BLaER1 treated with 17β-estradiol and CSF1 and Interleukin-3, amounts not matched to agents 10 nM and 100 nM (cell line): ENCODE measurements at regions not wholly inside any gene's neighbourhood (a gene's known extent, or its start where the extent isn't known, plus 50 kb on each side); places are given as distances from the start of the nearest gene placed in this dataset.
"Not testable (repeated sequence)": the region's sequence is repeated elsewhere in the genome, so short reads cannot be mapped to it uniquely, and the experiment has no call there.

Source experiments
- H3K27ac ChIP-seq, 11 experiments: shearing (Covaris generic); formaldehyde crosslinking; 2 replicates each; pipeline ENCODE4 v1.8.1; 2022
- H3K27me3 ChIP-seq, 11 experiments: shearing (Covaris generic); formaldehyde crosslinking; 2 replicates each; pipeline ENCODE4 v1.8.1; 2022
- H3K36me3 ChIP-seq, 11 experiments: shearing (Covaris generic); formaldehyde crosslinking; 2 replicates each; pipeline ENCODE4 v1.8.1; 2022
- H3K4me1 ChIP-seq, 10 experiments: shearing (Covaris generic); formaldehyde crosslinking; 2 replicates each; pipeline ENCODE4 v1.8.1; 2022
- H3K4me2 ChIP-seq, 11 experiments: shearing (Covaris generic); formaldehyde crosslinking; 2 replicates each; pipeline ENCODE4 v1.8.1; 2022
- H3K4me3 ChIP-seq, 10 experiments: shearing (Covaris generic); formaldehyde crosslinking; 2 replicates each; pipeline ENCODE4 v1.8.1; 2022
- H3K9ac ChIP-seq, 11 experiments: shearing (Covaris generic); formaldehyde crosslinking; 2 replicates each; pipeline ENCODE4 v1.8.1; 2022
- H3K9me3 ChIP-seq, 11 experiments: shearing (Covaris generic); formaldehyde crosslinking; replicated peaks in 1 of 11; 2 replicates each; pipeline ENCODE4 v1.8.1; 2022
- H4K20me1 ChIP-seq, 11 experiments: shearing (Covaris generic); formaldehyde crosslinking; 2 replicates each; pipeline ENCODE4 v1.8.1; 2022
- Cebpa-rat ChIP-seq, 11 experiments: shearing (Covaris generic); IDR thresholded peaks; 2 replicates each; pipeline ENCODE4 v1.8.1; 2022

- Histone ChIP-seq H3K36me3 (no peaks in the 10 kb centered on the region), H3K4me2 (no peak overlapping the region), H3K4me3 (no peak overlapping the region), H3K27ac (no peak overlapping the region), H3K9me3 (0 out of 22 replicates have a peak, but pooled peaks cover 0 to 3% (median 0%) of the 10 kb centered on the region in 11 experiments), H3K4me1 (no peaks in the 10 kb centered on the region), H3K27me3 (no peaks in the 10 kb centered on the region), H3K9ac (no peak overlapping the region), H4K20me1 (no peaks in the 10 kb centered on the region)
- TF ChIP-seq Cebpa-rat (IDR thresholded peaks at IDR 0.05): no peak
Measured at GRCh38 chr4:162865102-162865501, 301.6 kb downstream of the NAF1 start.

GRCh38 chr4:162853788-162854187 is 312.9 kb downstream of the NAF1 start:
- H3K27ac ChIP-seq: no peak overlapping the region
- H3K4me1 ChIP-seq: no peaks in the 10 kb centered on the region
- no peaks in the 10 kb centered on the region for H3K9me3 ChIP-seq
- H3K4me3 ChIP-seq: no peak overlapping the region
- H3K4me2 ChIP-seq: no peak overlapping the region
- no peaks in the 10 kb centered on the region for H3K36me3 ChIP-seq
- no peak for TF ChIP-seq Cebpa-rat (IDR thresholded peaks at IDR 0.05)
- H3K27me3 ChIP-seq: no peaks in the 10 kb centered on the region
- H4K20me1 ChIP-seq: no peaks in the 10 kb centered on the region
- no peak overlapping the region for H3K9ac ChIP-seq

GRCh38 chr4:162852642-162853041 is 314.0 kb downstream of the NAF1 start:
- H3K9ac ChIP-seq: no peak overlapping the region
- no peaks in the 10 kb centered on the region for H4K20me1 ChIP-seq
- H3K4me2 ChIP-seq: no peak overlapping the region
- H3K27ac ChIP-seq: no peak overlapping the region
- no peak overlapping the region for H3K4me3 ChIP-seq
- no peaks in the 10 kb centered on the region for H3K4me1 ChIP-seq
- H3K36me3 ChIP-seq: no peaks in the 10 kb centered on the region
- no peaks in the 10 kb centered on the region for H3K27me3 ChIP-seq
- H3K9me3 ChIP-seq: no peaks in the 10 kb centered on the region
- no peak for TF ChIP-seq Cebpa-rat (IDR thresholded peaks at IDR 0.05)

GRCh38 chr4:162851241-162851758 is 315.4 kb downstream of the NAF1 start:
- H3K4me2 ChIP-seq, H3K9me3 ChIP-seq, H3K4me3 ChIP-seq, H3K9ac ChIP-seq, H3K4me1 ChIP-seq, H4K20me1 ChIP-seq, H3K27me3 ChIP-seq, H3K27ac ChIP-seq, H3K36me3 ChIP-seq: not testable (repeated sequence)

GRCh38 chr4:162849937-162850336 is 316.8 kb downstream of the NAF1 start:
- Histone ChIP-seq H4K20me1 (no peaks in the 10 kb centered on the region), H3K36me3 (no peaks in the 10 kb centered on the region), H3K4me2 (no peak overlapping the region), H3K4me3 (no peak overlapping the region), H3K9ac (no peak overlapping the region), H3K9me3 (no peaks in the 10 kb centered on the region), H3K27me3 (no peaks in the 10 kb centered on the region), H3K27ac (no peak overlapping the region), H3K4me1 (no peaks in the 10 kb centered on the region)
- TF ChIP-seq Cebpa-rat (IDR thresholded peaks at IDR 0.05): no peak

GRCh38 chr4:162847945-162848549 is 318.6 kb downstream of the NAF1 start:
- no peak overlapping the region for H3K27ac ChIP-seq
- H3K9ac ChIP-seq: no peak overlapping the region
- no peaks in the 10 kb centered on the region for H3K9me3 ChIP-seq
- no peaks in the 10 kb centered on the region for H3K36me3 ChIP-seq
- no peaks in the 10 kb centered on the region for H3K27me3 ChIP-seq
- no peak overlapping the region for H3K4me3 ChIP-seq
- no peak for TF ChIP-seq Cebpa-rat (IDR thresholded peaks at IDR 0.05)
- no peak overlapping the region for H3K4me2 ChIP-seq
- H3K4me1 ChIP-seq: no peaks in the 10 kb centered on the region
- H4K20me1 ChIP-seq: no peaks in the 10 kb centered on the region

- Histone ChIP-seq H3K4me2 (no peak overlapping the region), H3K9me3 (peaks cover 0 to 7% (median 0%) of the 10 kb centered on the region in 11 experiments; a peak in 3 of 22 replicates), H3K4me1 (no peaks in the 10 kb centered on the region), H3K27me3 (no peaks in the 10 kb centered on the region), H4K20me1 (no peaks in the 10 kb centered on the region), H3K4me3 (no peak overlapping the region), H3K27ac (no peak overlapping the region), H3K36me3 (no peaks in the 10 kb centered on the region), H3K9ac (no peak overlapping the region)
- TF ChIP-seq Cebpa-rat (IDR thresholded peaks at IDR 0.05): no peak
Measured at GRCh38 chr4:162841753-162842152, 324.9 kb downstream of the NAF1 start.

- Histone ChIP-seq H3K4me1 (no peaks in the 10 kb centered on the region), H3K4me3 (no peak overlapping the region), H3K27me3 (no peaks in the 10 kb centered on the region), H3K9ac (no peak overlapping the region), H3K9me3 (peaks cover 0 to 17% (median 7%) of the 10 kb centered on the region in 11 experiments; a peak in 12 of 22 replicates), H3K36me3 (no peaks in the 10 kb centered on the region), H3K27ac (no peak overlapping the region), H4K20me1 (no peaks in the 10 kb centered on the region), H3K4me2 (no peak overlapping the region)
- no peak for TF ChIP-seq Cebpa-rat (IDR thresholded peaks at IDR 0.05)
Measured at GRCh38 chr4:162839814-162840213, 326.9 kb downstream of the NAF1 start.

- Histone ChIP-seq H3K27ac (no peak overlapping the region), H3K27me3 (no peaks in the 10 kb centered on the region), H3K4me2 (no peak overlapping the region), H4K20me1 (no peaks in the 10 kb centered on the region), H3K9me3 (peaks cover 0 to 17% (median 7%) of the 10 kb centered on the region in 11 experiments; a peak in 12 of 22 replicates), H3K36me3 (no peaks in the 10 kb centered on the region), H3K4me1 (no peaks in the 10 kb centered on the region), H3K9ac (no peak overlapping the region), H3K4me3 (no peak overlapping the region)
- no peak for TF ChIP-seq Cebpa-rat (IDR thresholded peaks at IDR 0.05)
Measured at GRCh38 chr4:162838671-162839070, 328.0 kb downstream of the NAF1 start.

- Histone ChIP-seq H3K36me3 (no peaks in the 10 kb centered on the region), H3K27me3 (no peaks in the 10 kb centered on the region), H3K4me2 (no peak overlapping the region), H3K9me3 (peaks cover 0 to 17% (median 7%) of the 10 kb centered on the region in 11 experiments; a peak in 12 of 22 replicates), H3K27ac (no peak overlapping the region), H3K4me3 (no peak overlapping the region), H4K20me1 (no peaks in the 10 kb centered on the region), H3K4me1 (no peaks in the 10 kb centered on the region), H3K9ac (no peak overlapping the region)
- TF ChIP-seq Cebpa-rat (IDR thresholded peaks at IDR 0.05): no peak
Measured at GRCh38 chr4:162837679-162838078, 329.0 kb downstream of the NAF1 start.
